AG04449 (cell line): ENCODE measurements at regions not wholly inside any gene's neighbourhood (a gene's known extent, or its start where the extent isn't known, plus 50 kb on each side); places are given as distances from the start of the nearest gene placed in this dataset.

Source experiments
- CTCF ChIA-PET: fragments of 350-600 bp; formaldehyde crosslinking; extraction: SDS; loops from one replicate; lab custom pipeline; 2021; ENCODE audit warnings: antibody characterized with exemption; lab: Yijun Ruan, JAX
- POLR2A ChIA-PET: fragments of 400-600, 350-600 bp; formaldehyde crosslinking; extraction: SDS; loops from one replicate; lab custom pipeline; 2020; ENCODE audit warnings: antibody characterized with exemption, inconsistent platforms; lab: Yijun Ruan, JAX
- DNase-seq: peaks from one replicate; pipeline ENCODE4 v3.0.0-alpha.2; 2010; ENCODE audit warnings: low read depth, low spot score
- H3K4me3 ChIP-seq: 2 replicates; pipeline ENCODE4 v1.5.1; 2011; ENCODE audit warnings: low read depth, mild to moderate bottlenecking, control low read depth, low read length
- TF ChIP-seq, protein P1 (sequence below): IDR thresholded peaks from one replicate; pipeline ENCODE4 v1.5.1; 2011; ENCODE audit warnings: mild to moderate bottlenecking, moderate library complexity, low read length, control low read depth, inconsistent platforms; ENCODE audit not compliant: insufficient read depth; ENCODE audit errors: missing control alignments

DNA sequence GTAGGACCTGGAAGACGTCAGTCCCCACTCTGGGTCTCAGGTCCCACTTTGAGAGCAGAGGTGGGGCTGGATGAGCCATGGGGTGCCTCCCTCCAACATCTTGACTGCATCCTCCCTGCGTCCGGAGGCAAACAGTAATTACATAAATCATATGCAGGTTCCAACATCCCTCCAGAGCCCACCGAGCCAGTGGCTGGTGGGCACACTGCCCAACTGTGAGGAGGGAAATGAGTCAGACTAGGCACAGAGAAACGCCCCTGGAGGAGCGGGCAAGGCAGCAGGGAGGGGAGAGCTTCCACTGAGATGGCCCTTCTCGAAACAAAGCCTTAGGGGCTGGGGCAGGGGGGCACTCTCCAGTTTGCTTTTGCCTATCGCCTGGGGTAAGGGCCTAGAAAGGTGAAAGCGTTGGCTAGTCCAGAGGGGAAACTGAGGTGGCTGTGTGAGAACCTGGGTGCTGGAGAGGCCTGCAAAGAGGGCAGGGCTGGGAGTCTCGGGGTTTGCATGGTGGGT is 168.2 kb upstream of the MYCN start:
- no peak for DNase-seq
- CTCF ChIA-PET: no interaction called here
- no peak overlapping the region for H3K4me3 ChIP-seq
- TF ChIP-seq, protein P1, sequence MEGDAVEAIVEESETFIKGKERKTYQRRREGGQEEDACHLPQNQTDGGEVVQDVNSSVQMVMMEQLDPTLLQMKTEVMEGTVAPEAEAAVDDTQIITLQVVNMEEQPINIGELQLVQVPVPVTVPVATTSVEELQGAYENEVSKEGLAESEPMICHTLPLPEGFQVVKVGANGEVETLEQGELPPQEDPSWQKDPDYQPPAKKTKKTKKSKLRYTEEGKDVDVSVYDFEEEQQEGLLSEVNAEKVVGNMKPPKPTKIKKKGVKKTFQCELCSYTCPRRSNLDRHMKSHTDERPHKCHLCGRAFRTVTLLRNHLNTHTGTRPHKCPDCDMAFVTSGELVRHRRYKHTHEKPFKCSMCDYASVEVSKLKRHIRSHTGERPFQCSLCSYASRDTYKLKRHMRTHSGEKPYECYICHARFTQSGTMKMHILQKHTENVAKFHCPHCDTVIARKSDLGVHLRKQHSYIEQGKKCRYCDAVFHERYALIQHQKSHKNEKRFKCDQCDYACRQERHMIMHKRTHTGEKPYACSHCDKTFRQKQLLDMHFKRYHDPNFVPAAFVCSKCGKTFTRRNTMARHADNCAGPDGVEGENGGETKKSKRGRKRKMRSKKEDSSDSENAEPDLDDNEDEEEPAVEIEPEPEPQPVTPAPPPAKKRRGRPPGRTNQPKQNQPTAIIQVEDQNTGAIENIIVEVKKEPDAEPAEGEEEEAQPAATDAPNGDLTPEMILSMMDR: no peak
- POLR2A ChIA-PET: no interaction called here

DNA sequence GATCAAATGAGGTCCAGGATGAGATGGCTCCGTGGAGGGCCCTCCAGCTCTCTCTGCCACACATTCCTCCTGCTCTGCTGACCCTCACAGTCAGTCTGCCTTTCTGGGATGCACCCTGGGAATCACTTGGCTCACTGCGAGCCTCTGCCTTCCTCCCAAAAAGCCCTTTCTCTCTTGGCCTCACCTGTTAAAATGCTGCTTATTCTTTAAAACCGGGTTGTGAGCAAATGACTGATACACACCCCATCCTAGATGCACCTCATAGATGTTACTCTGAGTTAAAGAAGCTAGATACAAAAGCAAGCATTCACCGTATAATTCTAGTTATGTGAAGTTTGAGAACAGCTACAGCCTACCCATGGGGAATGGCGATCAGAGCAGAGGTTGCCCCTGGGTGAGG is 167.7 kb upstream of the MYCN start:
- POLR2A ChIA-PET: no interaction called here

DNA sequence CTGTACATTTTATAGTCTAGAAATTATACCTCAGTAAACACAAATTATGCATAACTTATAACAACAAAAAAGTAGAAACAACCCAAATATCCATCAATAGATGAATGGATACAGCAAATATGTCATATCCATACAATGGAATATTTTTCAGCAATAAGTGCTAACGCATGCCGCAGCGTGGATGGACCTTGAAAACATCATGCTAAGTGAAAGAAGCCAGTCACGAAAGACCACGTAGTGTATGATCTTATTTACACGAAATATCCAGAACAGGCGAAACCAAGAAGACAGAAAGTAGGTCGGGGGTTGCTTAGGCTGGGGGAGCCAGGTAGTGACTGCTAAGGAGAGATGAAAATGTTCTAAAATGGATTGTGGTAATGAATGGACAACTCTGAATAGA is 167.1 kb upstream of the MYCN start:
- H3K4me3 ChIP-seq: no peak overlapping the region
- POLR2A ChIA-PET: no interaction called here
- CTCF ChIA-PET: no interaction called here
- no peak for DNase-seq
- TF ChIP-seq, protein P1: no peak

More for the DNA sequence above, 167.7 kb upstream of the MYCN start:
- TF ChIP-seq, protein P1: no peak
- DNase-seq: no peak
- H3K4me3 ChIP-seq: no peak overlapping the region
- CTCF ChIA-PET: no interaction called here

DNA sequence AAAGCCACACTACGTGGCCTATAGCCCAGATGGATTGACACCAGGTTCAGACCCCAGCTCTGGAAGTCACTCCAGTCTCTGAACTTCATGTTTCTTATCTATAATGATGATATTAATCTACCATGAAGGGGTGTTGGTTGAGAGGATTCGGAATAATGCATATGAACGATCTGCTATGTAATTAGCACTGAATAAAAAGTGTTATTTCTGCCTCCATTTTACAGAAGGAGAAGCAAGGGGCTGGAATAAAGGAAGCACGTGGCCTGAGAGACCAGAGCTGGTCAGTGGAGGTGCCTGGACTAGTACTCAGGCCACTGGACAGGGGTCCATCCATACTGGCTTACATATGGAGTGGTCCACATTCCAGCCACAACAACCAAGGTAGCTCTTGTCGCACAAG is 166.5 kb upstream of the MYCN start:
- ChIA-PET CTCF (no interaction called here), POLR2A (no interaction called here)
- H3K4me3 ChIP-seq: no peak overlapping the region
- TF ChIP-seq, protein P1: no peak
- DNase-seq: no peak

DNA sequence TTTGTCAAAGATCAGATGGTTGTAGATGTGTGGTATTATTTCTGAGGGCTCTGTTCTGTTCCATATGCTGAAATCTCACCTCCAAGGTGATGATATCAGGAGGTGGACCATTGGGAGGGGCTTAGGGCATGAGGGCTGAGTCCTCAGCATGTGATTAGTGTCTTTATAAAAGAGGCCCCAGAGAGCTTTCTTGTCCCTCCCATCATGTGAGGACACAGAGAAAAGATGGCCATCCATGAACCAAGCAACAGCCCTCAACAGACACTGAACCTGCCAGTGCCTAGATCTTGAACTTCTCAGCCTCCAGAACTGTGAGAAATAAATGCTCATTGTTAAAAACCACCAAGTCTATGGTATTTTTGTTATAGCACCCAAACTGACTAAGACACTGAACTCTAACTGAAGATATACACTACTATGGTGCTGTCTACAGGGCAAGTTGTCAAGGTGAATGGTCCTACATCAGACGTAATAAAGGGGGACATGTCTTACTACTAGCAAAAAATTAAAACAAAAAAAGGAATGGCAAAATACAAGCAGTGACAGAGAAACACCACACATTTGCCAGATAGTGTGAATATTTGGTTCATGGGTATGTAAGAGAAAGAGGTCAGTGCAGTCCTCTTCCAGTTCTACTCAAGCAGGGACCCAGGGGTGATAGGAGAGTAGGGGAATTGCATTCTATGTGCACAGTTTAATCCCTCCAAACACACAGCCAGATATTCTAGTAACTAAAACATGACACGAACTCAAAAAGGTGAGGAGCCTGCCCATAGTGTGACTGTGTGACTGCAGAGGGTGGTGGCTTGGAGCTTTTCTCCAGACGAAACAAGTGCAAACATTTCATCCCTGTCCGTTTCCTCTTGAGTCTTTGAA is 164.4 kb upstream of the MYCN start:
- no peak for DNase-seq
- H3K4me3 ChIP-seq: no peak overlapping the region
- CTCF ChIA-PET: no interaction called here
- POLR2A ChIA-PET: no interaction called here
- TF ChIP-seq, protein P1: no peak

DNA sequence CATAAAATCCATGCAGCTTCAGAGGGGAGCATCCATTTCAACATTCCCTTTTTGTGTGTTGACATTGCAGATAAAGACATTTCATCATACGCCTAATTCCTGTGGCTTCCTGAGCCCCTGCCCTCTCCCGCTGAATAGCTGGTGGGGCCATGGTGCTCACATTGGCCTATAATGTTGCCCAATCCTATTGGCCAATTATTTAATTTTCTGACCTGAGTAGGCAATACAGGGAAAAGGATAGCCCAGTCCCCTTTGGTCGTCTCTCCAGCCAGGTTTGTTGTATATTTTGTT is 163.8 kb upstream of the MYCN start:
- no peak overlapping the region for H3K4me3 ChIP-seq
- TF ChIP-seq, protein P1: no peak
- no peak for DNase-seq
- POLR2A ChIA-PET: no interaction called here
- CTCF ChIA-PET: no interaction called here
